Putamen (tissue), 1 donor: ENCODE measurements at regions not wholly inside any gene's neighbourhood (a gene's known extent, or its start where the extent isn't known, plus 50 kb on each side); places are given as distances from the start of the nearest gene placed in this dataset.

Experiments used
- DNase-seq: peaks from one replicate; pipeline ENCODE4 v3.0.0-alpha.2; 2016; ENCODE audit warnings: low spot score

DNA sequence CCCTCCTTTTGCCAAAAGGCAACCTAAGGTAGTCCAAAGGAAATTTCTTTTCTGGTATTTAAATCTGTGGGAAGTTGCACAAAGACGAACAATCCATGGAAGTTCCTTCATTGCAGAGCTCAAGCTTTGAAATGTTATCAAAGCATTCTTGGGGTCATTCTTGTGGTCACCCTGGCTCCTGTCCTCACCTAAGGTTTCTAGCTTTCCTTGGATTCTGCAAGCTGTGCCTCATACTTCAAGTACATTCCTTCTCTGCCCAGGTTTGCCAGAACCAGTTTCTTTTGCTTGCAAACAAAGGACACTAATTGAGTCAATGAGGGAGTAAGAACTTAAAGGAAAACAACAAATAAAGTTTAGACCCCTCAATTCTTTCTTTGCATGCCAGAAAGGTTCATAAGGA is 329.8 kb upstream of the PDZRN3 start:
- DNase-seq, result no peak

DNA sequence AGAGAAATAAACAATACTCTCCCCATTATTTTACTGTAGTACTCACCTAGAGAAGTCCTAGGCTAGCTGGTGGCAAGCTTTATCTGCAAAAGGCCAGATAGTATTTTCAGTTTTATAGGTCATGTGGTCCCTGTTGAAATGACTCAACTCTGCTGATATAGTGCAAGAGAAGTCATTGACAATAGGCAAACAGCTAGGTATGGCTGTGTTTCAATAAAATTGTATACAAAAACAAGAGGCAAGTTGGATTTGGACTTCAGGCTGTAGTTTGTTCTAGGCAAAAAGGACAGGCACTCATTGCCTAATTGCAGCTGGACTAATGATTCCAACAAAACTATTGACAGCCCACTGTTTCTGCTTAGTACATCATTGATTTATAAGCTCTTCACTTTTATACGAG is 328.0 kb upstream of the PDZRN3 start:
- no peak for DNase-seq

DNA sequence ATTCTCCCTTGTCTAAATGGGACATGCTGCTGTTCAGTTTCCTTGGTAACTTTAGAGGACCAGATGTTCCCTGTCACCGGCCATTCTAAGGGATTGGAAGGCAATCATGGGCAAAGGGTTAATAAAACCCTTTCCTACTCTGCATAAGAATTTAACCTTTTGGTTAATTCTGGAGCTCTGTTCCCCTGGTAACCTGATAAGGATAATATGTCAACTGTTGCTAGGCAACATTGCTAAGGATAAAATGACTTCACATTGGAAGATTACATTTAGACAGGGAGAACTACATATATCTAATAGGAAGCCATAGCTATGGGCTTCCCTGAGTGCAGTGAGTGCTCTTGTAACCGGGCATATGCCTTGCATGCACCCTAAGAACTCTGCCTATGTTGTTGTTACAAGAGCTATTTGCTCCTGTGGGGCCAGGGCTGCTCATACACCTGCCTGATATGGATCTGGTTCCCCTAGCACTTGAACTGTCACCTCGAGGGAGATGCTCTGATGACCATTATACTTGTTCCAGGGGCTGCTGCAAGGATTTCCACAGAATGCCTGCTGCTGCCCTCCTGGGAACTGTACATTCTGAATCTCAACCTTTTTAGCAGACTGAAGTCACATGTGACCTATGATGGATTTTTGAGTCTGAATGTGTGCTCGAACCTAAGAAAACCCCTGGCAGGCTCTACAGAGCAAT is 326.3 kb upstream of the PDZRN3 start:
- no peak for DNase-seq

DNA sequence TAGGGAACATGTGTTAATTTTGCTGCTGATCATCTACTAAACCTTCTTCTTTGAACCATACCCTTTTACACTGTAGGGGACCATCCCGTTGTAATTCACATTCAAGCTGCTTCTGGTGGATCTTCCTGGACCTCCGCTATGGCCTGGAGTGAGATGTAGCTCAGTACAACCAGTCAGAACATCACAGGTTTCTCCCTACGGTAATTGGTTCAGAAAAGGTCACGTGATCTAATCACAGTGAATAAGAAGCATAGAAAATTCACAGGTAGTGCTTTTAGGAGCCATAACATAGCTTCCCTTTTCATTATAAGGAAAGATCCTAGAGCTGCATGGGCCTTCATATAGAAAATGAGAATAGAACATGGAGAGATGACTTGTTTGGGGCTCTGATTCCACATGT is 320.8 kb upstream of the PDZRN3 start:
- DNase-seq, result no peak

- DNase-seq, result no peak
Measured at GRCh38 chr3:73939985-73940384, 315.2 kb upstream of the PDZRN3 start.

DNA sequence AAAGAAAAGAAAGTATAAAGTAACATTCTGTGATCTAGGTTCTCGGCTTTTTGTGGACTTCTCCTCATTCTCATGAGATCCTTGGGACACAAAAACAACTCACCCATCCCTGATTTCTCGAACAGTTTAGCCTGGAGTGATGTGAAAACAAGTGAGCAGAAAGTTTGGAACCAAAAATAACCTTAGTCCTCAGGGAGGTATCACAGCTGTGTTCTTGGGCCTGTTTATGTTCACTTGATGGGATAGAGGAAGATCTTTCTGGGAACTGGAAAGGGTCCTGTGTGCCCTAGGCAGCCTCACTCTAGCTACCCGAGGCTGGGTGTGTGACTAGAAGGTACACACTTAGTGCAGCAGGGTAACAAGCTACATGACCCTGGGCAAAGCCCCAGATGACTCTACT is 308.8 kb upstream of the PDZRN3 start:
- DNase-seq, result no peak

GRCh38 chr3:73927203-73927570 is 302.4 kb upstream of the PDZRN3 start:
- DNase-seq, result no peak

- no peak for DNase-seq
Measured at GRCh38 chr3:73926360-73927202, 301.8 kb upstream of the PDZRN3 start.

- DNase-seq, result no peak
Measured at GRCh38 chr3:73925011-73925410, 300.3 kb upstream of the PDZRN3 start.

DNA sequence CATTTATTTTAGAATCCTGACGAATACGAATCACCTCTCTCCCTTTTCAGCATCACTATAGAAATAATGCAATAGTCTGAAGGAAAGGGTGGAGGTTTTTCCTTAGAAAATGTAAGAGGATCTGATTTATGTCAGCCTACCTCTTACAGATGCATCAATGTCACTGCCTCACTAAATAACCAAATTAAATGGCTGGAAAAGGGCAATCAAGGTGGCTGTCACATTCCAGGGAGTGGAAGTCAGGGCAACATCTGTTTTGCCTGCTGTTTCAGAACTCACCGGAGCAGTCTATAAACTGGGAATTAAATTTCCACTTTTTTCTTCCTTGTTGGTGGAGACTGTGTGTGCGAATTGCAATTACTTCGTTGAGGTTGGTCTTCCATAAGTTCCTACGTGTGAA is 299.3 kb upstream of the PDZRN3 start:
- DNase-seq, result no peak

DNA sequence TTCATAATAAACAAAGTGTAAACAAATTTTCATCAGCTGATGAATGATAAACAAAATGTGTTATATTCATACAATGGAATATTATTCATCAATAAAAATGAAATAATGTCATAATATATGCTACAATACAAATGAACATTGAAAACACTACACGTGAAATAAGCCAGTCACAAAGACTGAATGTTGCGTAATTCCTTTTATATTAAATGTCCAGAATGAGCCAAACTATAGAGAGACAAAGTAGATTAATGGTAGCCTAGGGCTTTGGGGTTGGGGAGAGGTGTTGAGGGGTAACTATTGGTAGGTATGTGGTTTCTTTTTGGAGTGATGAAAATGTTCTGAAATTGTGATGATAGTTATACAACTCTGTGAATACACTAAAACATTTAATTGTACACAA is 292.9 kb upstream of the PDZRN3 start:
- no peak for DNase-seq

- DNase-seq, result no peak
Measured at GRCh38 chr3:73915886-73916285, 291.1 kb upstream of the PDZRN3 start.

GRCh38 chr3:73908218-73908617 is 283.5 kb upstream of the PDZRN3 start:
- DNase-seq, result no peak

DNA sequence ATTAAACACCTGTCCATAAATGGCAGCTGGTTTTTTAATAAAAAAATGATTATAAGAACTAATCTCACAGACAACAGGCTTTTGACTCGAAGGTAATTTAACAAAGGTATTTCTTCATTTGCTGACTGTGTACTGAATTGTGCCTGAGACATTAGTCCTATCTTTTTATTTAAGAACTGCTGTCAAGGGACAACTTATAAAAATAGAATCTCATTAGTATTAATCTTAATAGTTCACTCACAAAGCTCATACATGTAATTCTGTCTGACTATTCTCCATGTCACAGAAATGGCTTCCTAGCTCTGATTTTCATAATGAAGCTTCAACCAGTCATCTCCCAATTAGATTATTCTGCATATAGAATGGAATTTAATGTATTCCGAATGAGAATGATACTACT is 276.9 kb upstream of the PDZRN3 start:
- DNase-seq, result no peak

GRCh38 chr3:73894474-73895213 is 269.9 kb upstream of the PDZRN3 start:
- no peak for DNase-seq

GRCh38 chr3:73893089-73893488 is 268.3 kb upstream of the PDZRN3 start:
- DNase-seq, result no peak

- DNase-seq, result no peak
Measured at GRCh38 chr3:73885862-73886261, 261.1 kb upstream of the PDZRN3 start.

- DNase-seq, result no peak
Measured at GRCh38 chr3:73884361-73884760, 259.6 kb upstream of the PDZRN3 start.

DNA sequence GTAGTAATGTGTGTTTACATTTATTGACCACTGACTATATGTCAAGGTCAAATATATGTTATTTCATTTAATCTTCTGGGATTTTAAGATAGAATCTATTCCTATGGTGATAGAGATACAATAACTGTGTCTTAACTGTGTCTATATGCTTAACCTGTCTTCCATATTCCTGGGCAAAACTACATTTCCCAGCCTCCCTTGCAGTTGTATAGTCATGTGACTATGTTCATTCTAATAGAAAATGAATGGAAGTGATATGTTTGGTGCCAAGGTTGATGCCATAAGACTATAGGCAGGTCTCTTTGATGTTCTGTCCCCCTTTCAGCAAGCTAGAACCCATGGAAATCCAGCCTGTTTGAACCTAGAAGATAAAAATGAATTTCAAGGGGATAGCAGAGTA is 258.8 kb upstream of the PDZRN3 start:
- DNase-seq, result no peak

GRCh38 chr3:73874606-73875369 is 250.0 kb upstream of the PDZRN3 start:
- no peak for DNase-seq

GRCh38 chr3:73874161-73874560 is 249.4 kb upstream of the PDZRN3 start:
- no peak for DNase-seq

- peak; percentile 30 for DNase-seq
Measured at GRCh38 chr3:73868688-73869315, 244.1 kb upstream of the PDZRN3 start.
